ENCODE measurements at regions not wholly inside any gene's neighbourhood (a gene's known extent, or its start where the extent isn't known, plus 50 kb on each side); places are given as distances from the start of the nearest gene placed in this dataset.
"Not testable (repeated sequence)": the region's sequence is repeated elsewhere in the genome, so short reads cannot be mapped to it uniquely, and the experiment has no call there.

- H3K36me3 ChIP-seq, result no peaks in the 10 kb centered on the region
- intact Hi-C loops (cut with DNase I), result no loop called here
- H3K27ac ChIP-seq, result no peak overlapping the region
- H3K4me3 ChIP-seq, result no peak overlapping the region
- H3K9me3 ChIP-seq, result no peaks in the 10 kb centered on the region
- H3K4me1 ChIP-seq, result no peaks in the 10 kb centered on the region
- H3K27me3 ChIP-seq, result no peaks in the 10 kb centered on the region
- TF ChIP-seq CTCF (IDR thresholded peaks at IDR 0.05), result no peak
- DNase-seq, result no peak
- H3K9ac ChIP-seq (ENCODE audit: low read depth in 2 of 2, low read length in 2 of 2), result no peak overlapping the region
These were observed 315.3 kb downstream of the TYW1 start for GRCh38 chr7:67311901-67312300.

- Histone ChIP-seq H3K27me3 (no peaks in the 10 kb centered on the region), H3K4me1 (no peaks in the 10 kb centered on the region), H3K4me3 (no peak overlapping the region), H3K9me3 (no peaks in the 10 kb centered on the region), H3K9ac (ENCODE audit: low read depth in 2 of 2, low read length in 2 of 2) (no peak overlapping the region), H3K27ac (no peak overlapping the region), H3K36me3 (no peaks in the 10 kb centered on the region)
- intact Hi-C loops (cut with DNase I), result no loop called here
- no peak for DNase-seq
- TF ChIP-seq CTCF (IDR thresholded peaks at IDR 0.05), result no peak
These were observed 316.6 kb downstream of the TYW1 start for GRCh38 chr7:67313213-67313612.

- H3K36me3 ChIP-seq; H3K27ac ChIP-seq; H3K4me3 ChIP-seq; DNase-seq; H3K27me3 ChIP-seq; H3K4me1 ChIP-seq; H3K9ac ChIP-seq (ENCODE audit: low read depth in 2 of 2, low read length in 2 of 2); H3K9me3 ChIP-seq; intact Hi-C loops (cut with DNase I): not testable (repeated sequence)
These were observed 320.3 kb downstream of the TYW1 start for GRCh38 chr7:67316902-67317301.

- H3K4me3 ChIP-seq; H3K9ac ChIP-seq (ENCODE audit: low read depth in 2 of 2, low read length in 2 of 2); intact Hi-C loops (cut with DNase I); H3K9me3 ChIP-seq; H3K36me3 ChIP-seq; H3K27ac ChIP-seq; H3K27me3 ChIP-seq; H3K4me1 ChIP-seq; DNase-seq: not testable (repeated sequence)
These were observed 331.6 kb downstream of the TYW1 start for GRCh38 chr7:67328257-67328656.

GRCh38 chr7:67335165-67335564 lies 338.5 kb downstream of the TYW1 start:
- H3K4me1 ChIP-seq; H3K9me3 ChIP-seq; H3K27ac ChIP-seq; DNase-seq; H3K4me3 ChIP-seq; H3K36me3 ChIP-seq; H3K27me3 ChIP-seq; H3K9ac ChIP-seq (ENCODE audit: low read depth in 2 of 2, low read length in 2 of 2); intact Hi-C loops (cut with DNase I): not testable (repeated sequence)

- H3K36me3 ChIP-seq; H3K9ac ChIP-seq (ENCODE audit: low read depth in 2 of 2, low read length in 2 of 2); H3K27me3 ChIP-seq; intact Hi-C loops (cut with DNase I); H3K27ac ChIP-seq; H3K4me3 ChIP-seq; DNase-seq; H3K4me1 ChIP-seq; H3K9me3 ChIP-seq: not testable (repeated sequence)
These were observed 339.0 kb downstream of the TYW1 start for GRCh38 chr7:67335663-67336062.

GRCh38 chr7:67338545-67338944 lies 341.9 kb downstream of the TYW1 start:
- H3K9me3 ChIP-seq; H3K4me1 ChIP-seq; H3K36me3 ChIP-seq; H3K9ac ChIP-seq (ENCODE audit: low read depth in 2 of 2, low read length in 2 of 2); DNase-seq; H3K4me3 ChIP-seq; H3K27me3 ChIP-seq; H3K27ac ChIP-seq; intact Hi-C loops (cut with DNase I): not testable (repeated sequence)

- Histone ChIP-seq H3K4me3 (no peak overlapping the region), H3K4me1 (no peaks in the 10 kb centered on the region), H3K36me3 (no peaks in the 10 kb centered on the region), H3K27ac (no peak overlapping the region), H3K9me3 (no peaks in the 10 kb centered on the region), H3K9ac (ENCODE audit: low read depth in 2 of 2, low read length in 2 of 2) (no peak overlapping the region), H3K27me3 (no peaks in the 10 kb centered on the region)
- DNase-seq, result no peak
- intact Hi-C loops (cut with DNase I), result no loop called here
- no peak for TF ChIP-seq CTCF (IDR thresholded peaks at IDR 0.05)
These were observed 344.6 kb downstream of the TYW1 start for GRCh38 chr7:67341153-67341768.

All from colonic mucosa (tissue), 4 donors.